EH (cell line): ENCODE measurements at regions not wholly inside any gene's neighbourhood (a gene's known extent, or its start where the extent isn't known, plus 50 kb on each side); places are given as distances from the start of the nearest gene placed in this dataset.
"Not testable (repeated sequence)": the region's sequence is repeated elsewhere in the genome, so short reads cannot be mapped to it uniquely, and the experiment has no call there.

Experiments
- DNase-seq: peaks from one replicate; pipeline ENCODE4 v3.0.0-alpha.2; 2015; ENCODE audit warnings: low read depth

DNA sequence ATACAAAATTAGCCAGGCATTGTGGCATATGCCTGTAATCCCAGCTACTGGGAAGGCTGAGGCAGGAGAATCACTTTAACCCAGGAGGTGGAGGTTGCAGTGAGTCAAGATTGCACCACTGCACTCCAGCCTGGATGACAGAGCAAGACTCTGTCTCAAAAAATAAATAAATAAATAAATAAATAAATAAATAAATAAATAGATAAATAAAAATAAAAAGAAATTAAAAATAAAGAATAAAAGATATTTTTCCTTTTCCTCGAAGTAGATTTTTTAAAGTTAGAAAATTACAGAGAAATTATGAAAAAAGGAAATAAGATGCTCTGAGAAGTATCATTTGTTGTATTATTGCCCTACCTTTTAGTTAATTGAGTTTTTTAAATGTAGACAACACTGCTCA lies 1906.1 kb downstream of the MAT2B start:
- DNase-seq = not testable (repeated sequence)

DNA sequence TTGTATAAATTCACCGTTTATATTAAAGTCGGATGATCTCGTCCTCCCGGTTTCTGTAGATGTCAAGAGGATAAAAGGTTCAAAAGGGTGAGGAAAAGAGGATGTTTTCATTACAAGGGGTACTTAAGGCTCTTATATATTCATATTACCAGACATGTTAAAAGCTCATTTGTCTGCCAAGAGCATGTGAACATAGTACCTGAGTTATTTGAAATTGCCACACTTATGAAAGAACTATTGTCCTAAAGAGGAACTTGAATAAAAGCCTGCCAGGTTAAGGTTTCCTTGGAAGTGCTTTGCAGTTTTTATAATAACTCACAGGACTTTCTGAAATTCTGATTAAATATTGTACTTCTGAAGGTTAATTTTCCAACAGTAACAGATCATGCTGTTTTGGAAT lies 1915.1 kb downstream of the MAT2B start:
- no peak for DNase-seq

DNA sequence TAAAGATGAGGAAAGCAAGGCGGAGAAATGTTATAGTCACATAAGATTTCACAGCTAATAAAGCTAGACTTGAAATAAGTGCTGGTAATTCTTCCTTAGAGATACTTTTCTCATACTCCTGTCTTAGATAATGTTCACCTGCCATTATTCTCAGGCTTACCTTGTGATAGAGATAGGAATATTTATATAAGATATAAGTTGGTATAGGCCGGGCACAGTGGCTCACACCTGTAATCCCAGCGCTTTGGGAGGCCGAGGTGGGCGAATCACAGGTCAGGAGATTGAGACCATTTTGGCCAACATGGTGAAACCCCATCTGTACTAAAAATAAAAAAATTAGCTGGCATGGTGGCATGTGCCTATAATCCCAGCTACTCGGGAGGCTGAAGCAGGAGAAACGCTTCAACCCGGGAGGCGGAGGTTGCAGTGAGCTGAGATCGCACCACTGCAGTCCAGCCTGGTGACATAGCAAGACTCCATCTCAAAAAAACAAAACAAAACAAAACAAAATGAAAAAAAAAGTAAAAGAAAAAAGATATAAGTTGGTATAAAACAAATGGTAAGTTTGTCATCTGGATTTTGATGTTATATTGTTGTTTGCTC lies 1918.4 kb downstream of the MAT2B start:
- DNase-seq = no peak

DNA sequence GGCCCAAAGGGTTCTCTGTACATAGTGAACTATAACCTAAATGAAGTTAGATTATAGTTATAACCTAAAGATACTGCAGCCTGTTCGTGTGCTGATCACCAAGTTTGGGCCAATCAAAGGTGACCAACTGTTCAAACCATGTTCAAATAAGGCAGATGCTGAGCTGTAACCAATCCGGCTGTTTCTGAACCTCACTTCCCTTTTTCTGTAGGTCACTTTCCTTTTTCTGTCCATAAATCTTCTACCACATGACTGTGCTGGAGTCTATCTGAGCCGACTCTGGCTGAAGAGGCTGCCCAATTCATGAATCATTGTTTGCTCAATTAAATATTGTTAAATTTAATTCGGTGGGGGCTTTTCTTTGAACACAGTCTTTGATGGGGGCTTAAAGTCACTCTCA lies 1920.2 kb downstream of the MAT2B start:
- DNase-seq = no peak

DNA sequence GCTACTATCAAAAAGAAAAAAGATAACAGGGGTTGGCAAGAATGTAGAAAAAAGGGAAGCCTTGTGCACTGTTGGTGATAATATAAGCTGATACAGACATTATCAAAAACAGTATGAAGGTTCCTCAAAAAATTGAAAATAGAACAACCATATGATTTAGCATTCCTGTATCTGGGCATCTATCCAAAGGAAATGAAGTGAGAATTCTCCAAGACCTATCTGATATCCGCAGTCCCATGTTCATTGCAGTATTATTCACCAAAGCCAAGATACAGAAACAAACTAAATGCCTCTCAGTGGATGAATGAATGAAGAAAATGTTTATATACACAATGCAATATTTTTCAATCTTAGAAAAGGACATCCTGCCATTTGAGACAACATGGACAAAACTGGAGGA lies 1943.3 kb downstream of the MAT2B start:
- DNase-seq = no peak

DNA sequence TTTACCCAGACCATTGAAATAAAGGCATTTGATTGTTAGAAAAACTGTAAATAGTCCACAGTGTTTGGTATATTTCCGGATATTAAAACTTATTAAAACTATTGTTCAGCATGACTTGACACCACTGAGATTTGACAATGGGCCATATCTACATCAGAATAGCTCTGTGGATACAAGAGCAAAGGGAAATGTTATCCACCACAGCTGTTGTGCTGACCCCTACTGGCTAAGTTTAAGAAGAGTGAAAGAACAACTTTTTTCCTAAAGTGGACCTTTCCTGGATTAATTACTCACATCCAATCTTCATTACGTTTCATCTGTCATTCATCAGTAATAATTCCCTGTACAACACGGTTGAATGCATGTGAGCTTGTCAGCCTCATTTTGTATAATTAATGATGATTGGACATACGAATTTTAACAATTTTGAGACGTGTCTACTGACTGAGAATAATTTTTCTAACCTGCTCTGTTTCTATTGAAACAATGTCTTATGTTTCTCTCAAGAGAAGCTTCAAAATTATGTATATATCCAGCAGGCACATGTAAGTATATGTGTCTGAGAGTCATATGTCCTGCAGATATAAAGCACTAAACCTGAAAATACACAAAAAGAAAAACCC lies 1952.6 kb downstream of the MAT2B start:
- DNase-seq = no peak

DNA sequence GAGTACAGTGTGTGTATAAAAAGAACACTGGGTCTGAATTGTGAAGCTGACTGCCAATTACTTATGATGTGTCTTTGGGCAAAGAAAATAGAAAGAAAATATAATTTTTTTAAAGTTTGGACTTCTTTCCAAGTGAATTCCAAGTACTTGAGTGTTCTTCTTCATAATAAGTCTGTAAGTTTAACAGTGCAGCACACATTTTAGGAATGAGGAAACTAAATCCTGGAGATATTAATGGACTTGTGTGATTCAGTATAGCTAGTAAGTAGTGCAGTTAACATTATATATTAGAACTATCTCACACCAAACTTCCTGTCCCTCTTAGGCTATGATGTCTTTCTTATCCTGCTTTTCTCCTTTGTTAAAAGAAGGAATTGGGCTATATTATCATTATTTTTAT lies 1953.8 kb downstream of the MAT2B start:
- no peak for DNase-seq

DNA sequence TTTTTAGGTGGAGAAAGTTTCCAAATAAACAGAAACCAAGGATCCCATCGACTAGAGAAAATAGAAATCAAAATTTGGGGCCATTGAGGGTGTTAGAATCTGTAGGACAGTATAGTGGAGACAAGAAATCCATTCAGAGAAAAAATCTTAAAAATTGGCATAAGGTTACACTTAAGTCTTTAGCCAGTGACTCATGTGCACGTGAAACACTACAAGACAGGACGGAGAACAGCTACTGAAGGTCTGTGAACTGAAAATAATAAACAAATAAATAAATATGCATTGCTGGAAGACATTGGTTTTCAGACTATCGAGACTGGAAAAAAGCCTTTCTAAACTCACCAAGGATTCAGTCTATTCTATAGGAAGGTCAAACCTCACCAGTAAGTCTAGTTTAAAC lies 1955.5 kb downstream of the MAT2B start:
- DNase-seq = no peak

DNA sequence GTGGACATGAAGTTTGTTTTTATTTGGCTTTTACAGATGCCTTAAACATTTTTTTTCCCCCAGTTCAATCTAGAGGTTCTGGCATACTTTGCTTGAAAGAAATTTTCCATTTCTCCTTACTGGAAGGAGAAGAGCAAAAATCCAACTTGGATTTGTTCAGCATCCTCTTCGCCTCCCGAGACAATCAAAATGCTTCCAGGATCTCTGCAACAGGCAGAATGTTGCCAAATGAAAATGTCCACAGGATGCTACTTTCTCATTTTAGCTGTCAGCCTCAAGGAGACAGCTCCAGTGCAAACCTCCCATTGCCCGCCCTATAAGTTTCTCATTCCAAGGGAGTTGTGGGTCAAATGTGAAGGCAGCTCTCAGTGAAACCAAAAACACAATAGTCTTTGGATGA lies 1972.1 kb downstream of the MAT2B start:
- DNase-seq = no peak

DNA sequence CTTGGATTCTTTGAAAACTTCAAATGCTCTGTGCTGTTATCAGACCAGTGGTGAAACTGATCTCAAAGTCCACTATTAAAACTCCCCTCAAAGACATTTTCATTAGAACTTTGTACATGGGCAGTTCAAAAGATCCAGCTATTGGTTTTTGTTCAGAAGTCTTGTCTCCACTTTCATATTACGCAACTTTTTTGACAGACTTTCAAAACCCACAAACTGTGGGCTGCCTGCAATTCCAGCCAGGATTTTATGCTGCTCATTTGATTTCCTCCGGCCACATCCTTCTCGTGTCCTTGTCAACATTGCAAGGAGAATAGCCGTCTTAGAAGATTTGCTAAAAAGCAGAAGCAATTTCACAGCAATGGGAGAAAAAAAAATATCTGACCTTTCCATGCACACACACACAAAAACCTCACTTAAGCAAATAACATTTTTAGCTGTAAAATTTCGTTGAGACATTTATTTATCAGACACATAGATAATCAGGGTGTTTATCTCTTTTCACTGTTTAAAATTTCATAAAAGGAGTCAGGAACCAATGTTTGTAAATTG lies 1990.5 kb downstream of the MAT2B start:
- no peak for DNase-seq

DNA sequence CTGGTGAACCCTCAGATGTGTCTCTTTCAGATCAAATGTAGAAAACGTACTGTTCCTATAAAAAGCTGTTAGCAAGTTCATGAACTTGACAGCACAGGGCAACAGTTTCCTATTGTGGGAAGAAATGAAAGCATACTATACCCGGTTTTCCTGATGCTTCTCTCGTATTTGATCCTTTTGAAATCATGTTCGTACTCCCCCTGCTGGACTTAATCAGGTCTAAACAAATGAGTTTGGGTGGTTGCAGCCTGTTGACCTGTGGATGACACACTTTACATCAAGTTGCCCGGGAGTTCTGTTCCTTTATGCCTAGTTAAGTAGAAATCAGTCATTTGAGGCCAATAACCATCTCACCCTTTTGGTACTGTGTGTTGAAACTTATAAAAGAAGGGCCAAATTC lies 1992.3 kb downstream of the MAT2B start:
- DNase-seq = no peak

DNA sequence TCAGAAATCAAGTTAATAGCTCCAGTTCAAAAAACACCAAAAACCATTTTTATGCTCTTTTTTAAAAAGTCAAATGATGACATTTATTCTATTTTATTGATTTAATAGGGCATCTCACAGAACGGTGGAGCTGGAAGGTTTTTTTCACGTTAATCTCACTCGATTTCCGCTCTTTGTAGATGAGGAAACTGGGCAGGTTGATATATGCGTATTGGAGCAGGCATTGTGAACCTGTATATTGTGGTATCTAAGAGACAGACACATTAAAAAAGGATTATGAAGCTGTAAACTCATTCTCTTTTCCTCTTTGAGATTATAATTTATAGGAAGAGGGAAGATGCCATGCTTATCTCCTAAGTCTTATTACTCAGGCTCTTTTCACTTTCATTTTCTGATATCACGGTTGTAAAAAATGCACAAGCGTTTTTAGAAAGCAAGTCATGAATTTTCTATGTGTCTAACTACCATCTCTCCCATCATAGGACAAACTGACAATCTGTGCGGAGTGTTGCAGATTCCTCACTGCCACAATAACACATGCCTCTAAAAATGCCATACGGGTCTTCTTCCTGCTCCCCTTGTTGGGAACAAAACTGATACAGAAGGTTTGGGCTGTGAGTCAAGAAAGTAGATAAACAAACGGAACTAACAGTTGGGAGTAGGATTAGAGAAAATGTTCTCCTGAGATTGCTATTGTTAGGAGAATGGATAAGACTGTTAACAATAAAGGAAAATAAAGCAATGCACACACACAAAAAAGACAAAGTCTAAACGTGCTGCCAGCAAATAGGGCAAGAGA lies 1997.7 kb downstream of the MAT2B start:
- no peak for DNase-seq

DNA sequence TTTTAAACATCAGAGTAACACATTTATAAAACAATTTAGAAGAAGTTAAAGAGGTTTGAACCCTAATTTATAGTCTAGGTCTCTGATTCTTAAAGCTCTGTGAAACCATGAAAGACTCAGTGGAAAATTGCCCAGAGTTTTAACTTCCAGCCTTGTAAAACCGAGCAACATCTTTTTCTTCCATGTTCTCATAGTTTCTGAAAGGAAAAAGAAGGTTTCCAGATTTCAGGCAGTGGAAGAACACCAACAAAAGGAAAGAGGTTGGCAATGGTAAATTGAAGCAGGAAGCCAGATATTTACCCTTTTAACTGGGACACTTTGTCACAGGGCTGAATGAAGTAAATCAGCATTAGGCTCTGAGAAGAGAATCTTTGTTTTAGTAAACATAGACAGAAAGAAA lies 1999.3 kb downstream of the MAT2B start:
- no peak for DNase-seq

DNA sequence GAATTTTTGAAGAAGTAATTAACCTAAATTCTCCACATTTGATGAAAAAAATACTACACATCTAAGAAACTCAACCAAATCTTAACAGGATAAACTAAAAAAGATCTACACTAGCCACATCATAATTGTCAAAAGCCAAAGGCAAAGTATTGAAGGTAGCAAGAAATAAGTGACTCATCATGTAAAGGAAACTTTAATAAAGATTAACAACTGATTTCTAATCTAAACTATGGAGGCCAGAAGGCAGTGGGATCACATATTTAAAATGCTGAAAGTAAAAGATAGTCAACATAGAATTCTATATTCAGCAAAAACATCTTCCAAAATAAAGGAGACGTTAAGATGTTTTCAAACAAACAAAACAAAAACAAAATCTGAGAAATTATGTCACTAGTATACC lies 2002.9 kb downstream of the MAT2B start:
- DNase-seq = no peak

DNA sequence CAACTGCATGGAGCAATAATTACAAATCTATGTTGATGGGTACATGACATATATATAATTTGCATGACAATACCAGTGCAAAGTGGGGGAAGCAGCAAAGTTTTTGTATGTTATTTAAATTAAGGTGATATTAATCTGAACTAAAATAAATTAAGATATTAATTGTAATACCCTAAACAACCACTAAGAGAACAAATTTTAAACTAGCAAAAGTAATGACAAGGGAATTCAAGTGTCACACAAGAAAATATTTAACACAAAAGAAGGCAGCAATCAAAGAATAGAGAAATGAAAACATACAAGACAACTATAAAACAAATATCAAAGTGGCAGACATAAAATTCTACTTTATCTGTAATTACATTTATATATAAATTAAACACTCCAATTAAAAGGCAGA lies 2003.4 kb downstream of the MAT2B start:
- DNase-seq = no peak

DNA sequence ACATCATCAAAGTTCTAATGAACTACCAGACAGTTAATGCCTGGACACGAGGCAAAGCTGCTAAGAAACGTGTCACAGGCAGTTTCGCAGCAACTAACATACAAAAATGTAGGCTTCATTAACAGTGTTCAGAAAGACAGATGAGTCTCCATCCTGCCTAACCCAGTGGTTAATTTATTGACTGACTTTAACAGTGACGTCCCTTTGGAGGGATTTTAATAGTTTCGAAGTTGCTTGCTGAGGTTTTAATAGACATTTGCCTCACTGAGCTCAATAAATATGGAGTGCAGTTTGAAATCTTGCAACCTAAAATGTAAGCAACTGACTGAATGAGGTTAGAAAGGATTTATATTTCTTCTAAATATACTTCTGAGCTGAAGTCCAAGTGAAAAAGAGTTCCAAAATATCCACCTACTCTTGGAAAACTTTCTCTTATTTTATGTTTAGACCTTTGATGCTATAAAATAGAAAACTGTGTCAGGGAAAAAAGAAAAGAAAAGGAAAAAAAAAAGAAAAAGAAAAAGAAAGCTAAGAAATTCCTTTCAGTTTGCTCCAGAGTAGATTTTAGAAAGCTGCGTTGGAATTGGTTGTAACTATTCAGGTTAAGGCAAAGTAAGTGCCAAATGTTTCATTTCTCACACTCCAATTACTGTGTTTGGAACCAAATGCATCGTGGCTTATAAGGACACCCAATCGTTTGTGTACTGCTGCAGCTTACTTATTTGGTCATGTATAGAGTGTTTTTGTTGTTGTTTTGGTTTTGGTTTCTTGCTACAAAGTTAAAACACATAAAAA lies 2016.6 kb downstream of the MAT2B start:
- no peak for DNase-seq

DNA sequence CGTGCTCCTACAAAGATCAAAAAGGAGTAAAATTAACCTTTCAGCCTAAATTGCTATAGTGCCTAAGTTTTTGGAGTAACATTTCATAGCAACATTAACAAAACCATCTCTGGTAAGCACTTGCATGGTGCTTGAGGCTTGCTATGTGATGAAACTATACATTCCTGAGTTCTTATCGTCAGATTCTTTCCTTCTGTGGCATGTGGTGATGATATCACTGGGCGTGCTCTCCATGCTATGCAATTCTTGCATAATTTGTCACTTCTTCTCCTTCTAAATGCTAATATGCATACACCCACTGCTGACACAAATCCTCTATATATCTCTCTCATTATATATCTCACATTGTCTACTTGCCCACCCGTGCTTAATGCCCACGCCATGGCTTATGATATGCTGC lies 2019.9 kb downstream of the MAT2B start:
- DNase-seq = no peak

DNA sequence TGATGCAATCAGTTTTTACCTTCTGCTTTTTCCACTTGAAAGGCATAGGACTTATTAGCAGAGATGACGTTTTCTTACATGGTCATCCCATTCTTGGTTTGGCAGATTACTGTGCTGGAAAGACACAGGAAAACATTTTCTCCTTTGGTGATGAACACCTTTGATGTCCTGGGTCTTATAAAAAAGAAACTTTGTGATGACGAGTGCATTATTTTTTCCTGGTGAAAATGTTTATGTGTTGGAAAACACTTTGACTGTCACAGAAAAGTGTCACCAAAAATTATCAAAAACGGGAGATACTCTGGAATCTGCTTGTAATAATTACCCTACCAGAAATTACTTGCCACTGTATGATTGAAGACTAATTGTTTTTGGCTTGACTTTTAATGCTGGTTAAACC lies 2020.9 kb downstream of the MAT2B start:
- no peak for DNase-seq

DNA sequence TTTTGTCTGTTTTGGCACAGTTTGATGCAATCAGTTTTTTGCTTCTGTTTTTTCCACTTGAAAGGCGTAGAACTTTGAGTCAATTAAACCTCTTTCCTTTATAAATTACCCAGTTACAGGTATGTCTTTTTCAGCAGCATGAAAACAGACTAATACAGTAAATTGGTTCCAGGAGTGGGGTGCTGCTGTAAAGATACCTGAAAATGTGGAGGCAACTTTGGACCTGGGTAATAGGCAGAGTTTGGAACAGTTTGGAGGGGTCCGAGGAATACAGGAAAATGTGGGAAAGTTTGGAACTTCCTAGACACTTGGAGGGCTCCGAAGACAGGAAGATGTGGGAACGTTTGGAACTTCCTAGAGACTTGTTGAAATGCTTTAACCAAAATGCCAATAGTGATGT lies 2022.2 kb downstream of the MAT2B start:
- DNase-seq = no peak

DNA sequence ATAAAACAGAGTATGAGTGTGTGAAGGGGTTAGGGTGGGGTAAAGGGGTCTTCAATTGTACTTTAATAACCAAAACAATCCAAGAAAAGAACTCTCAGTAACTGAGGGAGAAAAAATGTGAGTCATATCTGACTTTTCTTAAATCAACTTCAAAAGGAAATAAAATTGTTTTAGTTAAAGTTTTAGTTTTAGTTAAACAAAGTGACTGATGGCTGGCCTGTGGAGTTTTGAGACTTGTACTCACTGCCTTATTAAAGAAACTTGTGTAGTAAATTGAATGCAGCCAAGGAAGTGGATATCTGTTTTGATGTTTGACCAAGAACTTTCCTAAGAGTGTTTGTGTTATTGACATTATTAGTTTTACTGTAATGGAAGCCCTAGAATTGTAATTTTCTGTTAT lies 2032.6 kb downstream of the MAT2B start:
- DNase-seq = no peak

DNA sequence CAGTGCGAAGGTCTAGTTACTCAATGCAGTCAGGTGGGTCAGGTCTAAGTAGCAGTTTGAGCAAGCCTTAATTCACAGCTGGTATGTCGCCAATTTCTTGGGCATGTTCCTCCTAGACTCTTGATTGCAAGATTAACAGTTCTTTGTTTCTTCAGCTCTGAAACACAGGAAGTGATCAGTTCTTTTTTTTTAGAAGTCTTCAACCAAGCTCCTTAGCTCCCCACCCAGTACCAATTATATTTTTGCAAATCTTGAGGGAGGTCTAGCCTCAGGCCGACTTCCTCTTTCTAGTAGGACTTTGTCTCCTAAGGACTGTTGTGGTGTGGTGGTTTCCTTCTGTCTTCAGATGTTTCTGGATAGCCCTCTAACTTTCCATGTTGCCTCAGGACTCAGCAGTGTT lies 2054.2 kb downstream of the MAT2B start:
- DNase-seq = no peak

DNA sequence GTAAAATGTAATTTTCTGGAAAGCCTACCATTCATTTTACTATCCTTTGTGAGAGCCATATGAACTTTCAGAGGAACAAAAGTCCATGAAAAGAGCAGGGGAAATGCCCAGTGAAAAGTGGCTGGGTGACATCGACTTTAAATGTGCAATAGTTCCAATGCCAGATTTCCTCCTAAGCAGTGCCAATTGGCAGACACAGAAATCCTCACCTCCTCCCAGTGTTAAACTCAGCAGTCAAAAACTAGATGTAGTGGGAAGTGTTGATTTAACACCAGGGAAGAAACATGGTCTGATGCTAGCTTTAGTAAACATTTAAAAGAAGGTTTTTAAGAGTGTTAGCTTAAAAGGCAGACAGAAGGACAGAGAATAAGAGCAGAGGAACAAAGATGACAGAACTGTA lies 2055.2 kb downstream of the MAT2B start:
- no peak for DNase-seq

DNA sequence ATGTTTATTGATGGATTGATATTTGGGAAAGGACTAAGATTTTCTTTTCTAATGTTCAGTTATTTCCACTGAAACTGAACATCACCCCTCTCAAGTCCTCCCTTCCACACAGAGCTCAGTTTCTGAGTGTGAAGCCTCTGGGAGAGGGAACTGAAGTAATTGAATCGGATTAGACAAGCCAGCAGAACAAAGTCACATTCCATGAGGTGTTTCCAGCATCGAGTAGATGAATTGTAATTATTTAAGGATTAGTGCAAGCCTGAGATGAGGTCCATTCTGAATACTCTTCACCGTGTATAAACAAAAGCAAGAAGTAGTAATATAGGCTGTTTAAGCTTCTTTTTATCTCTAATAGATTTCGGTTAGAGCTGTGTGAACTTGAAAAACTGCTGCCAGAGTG lies 2060.5 kb downstream of the MAT2B start:
- DNase-seq = no peak
